ENCODE measurements at regions not wholly inside any gene's neighbourhood (a gene's known extent, or its start where the extent isn't known, plus 50 kb on each side); places are given as distances from the start of the nearest gene placed in this dataset.
A peak's percentile ranks its signal among the peaks of the same experiment; 100 is the strongest.

DNA sequence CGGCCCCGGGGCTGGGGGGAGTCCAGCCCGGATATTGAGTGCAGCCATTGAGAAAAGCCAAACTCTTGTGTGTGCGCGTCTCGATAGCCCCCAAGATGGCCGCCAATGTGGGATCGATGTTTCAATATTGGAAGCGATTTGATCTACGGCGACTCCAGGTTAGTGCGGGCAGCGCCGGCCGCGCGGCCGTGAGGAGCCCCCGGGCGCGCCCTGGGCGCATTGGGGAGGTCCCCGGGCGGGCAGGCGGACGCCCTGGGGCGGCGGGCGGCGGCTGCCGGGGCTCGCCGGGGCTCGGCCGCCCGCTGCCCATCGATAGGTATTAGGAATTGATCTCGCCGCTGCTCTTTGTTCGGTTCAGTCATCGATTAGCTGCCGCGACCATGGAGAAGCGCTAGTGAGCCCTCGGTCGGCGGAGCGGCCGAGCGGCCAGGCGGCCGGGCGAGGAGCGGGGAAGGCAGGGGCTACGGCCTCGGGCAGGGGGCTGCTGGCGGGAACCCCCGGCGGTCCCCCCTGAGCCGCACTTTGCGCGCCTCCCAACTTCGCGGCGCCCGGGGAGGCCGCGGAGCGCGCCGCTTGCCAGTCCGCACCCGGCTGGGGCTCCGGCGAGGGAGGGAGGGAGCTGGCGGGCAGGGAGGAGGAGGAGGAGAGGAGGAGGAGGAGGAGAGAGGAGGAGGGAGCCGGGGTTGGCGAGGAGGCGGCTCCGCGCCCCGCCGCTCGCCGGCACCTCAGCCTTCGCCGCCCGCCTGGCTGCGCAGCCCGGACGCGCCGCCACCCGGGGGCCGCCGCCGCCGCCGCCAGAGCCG is 113.9 kb upstream of the MYL2 start, which contains the start of gene CUX2:
TSS of gene CUX2 (plus strand) at position 83 of the 803 bp plus-strand sequence.
- no peak for DNase-seq

- no peak for DNase-seq
Measured at GRCh38 chr12:111033281-111034082, 113.1 kb upstream of the MYL2 start.

- DNase-seq: no peak
Measured at GRCh38 chr12:111032591-111032919, 112.2 kb upstream of the MYL2 start.

- DNase-seq: no peak
Measured at GRCh38 chr12:111031916-111032590, 111.7 kb upstream of the MYL2 start.

DNA sequence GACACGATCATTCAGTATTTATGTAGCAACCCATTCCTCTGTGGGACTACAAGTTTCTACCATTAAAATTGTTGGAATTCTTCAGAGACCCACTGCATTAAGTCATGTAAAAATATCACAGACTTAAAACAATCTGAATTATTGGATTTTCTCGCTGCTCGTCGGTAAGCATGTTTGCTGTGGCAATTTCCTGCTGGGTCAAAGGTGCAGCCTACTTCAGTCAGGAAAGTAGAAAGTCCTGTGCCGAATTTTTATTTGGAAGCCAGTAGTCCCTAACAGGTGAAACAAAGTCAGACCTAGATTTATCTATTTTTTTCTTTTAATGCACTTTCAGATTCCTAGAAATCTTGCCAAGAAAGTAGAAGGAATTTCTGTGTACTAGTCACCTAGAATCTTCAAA is 110.4 kb upstream of the MYL2 start:
- DNase-seq: no peak

DNA sequence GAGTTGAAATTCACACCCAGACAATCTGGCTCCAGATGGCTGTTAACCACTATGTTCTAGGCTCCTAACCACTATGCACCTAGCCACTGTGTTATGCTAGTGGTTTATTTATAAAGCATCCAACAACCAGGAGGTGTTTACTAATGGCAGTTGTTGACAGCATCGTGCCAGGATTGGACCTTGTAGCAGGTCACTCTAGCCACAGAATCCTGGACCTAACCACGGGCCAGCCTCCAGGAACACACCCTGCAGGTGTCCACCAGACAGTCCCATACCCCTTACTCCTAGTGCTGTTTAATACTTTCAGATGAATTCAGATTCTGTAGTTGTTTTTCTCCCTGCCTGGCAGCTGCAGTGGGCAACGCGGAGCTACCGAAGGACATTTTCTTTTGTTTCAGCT is 109.4 kb upstream of the MYL2 start:
- no peak for DNase-seq

DNA sequence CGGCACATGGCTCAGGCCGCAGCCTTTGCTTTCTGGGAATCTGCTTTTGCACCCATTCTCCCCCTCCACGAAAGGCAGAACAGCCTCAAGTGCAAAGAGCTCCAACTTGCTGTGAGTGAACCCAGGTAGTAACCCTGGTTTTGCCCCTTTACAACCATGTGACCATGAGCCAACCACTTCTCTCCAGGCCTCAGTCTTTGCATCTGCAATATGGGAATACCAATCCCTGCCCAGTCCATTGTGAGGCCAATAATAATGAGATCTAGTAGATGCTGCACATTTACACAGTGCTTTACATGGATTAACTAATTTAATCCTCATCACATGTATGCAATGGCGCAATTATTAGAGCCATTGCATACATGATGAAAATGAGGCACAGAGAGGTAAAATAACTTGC is 108.9 kb upstream of the MYL2 start:
- DNase-seq: no peak

- no peak for DNase-seq
Measured at GRCh38 chr12:111028830-111029229, 108.5 kb upstream of the MYL2 start.

- no peak for DNase-seq
Measured at GRCh38 chr12:111027431-111027830, 107.1 kb upstream of the MYL2 start.

DNA sequence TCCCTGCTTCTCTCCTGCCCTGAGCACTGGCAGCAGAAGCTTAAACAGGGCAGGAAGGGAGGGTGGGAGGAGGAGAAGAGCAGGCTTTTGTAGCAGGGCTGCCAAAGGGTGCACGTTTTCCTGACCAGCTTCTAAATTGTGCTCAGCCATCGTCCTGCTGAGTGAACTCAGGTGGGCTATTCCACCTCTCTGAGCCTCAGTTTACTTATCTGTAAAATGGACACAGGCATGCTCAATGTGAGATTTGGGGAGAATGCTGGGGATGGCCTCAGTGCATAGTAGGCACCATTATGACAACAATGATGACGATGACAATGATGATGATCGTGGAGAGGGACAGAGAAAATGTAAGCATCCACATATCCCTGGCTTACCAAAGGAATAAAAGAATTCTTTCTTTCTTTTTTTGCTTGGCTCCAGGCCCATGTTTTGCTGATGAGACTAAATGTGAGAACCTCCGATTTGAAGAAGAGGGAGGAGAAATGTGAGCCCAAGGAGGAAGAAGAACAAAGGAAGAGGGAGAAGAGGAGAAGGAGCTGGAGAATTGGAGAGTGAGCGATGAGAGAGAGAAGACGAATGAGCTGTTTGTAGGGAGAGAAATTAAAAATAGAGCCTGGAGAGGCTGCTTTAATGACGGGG is 105.5 kb upstream of the MYL2 start:
- DNase-seq: no peak

DNA sequence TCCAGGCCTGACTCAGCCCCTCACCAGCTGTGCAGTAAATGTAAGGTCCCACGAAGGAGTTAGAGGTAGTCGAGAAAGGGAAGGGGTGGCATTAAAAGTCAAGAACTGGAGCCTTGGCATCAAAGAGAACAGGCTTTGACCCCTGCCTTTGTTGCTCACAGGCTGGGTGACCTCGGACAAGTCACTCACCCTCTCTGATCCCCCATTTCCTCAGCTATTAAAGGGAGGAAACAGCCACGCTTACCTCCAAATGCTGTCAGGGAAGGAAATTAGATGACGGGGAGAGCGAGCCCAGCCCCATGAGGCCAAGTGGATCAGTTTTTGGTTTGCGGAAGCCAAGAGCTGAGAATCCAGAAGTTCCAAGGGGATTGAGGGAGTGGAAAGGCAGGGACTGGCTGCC is 104.9 kb upstream of the MYL2 start:
- no peak for DNase-seq

- DNase-seq: peak; percentile 33
Measured at GRCh38 chr12:111024205-111024801, 103.9 kb upstream of the MYL2 start.

- DNase-seq: no peak
Measured at GRCh38 chr12:111022386-111022785, 102.0 kb upstream of the MYL2 start.

DNA sequence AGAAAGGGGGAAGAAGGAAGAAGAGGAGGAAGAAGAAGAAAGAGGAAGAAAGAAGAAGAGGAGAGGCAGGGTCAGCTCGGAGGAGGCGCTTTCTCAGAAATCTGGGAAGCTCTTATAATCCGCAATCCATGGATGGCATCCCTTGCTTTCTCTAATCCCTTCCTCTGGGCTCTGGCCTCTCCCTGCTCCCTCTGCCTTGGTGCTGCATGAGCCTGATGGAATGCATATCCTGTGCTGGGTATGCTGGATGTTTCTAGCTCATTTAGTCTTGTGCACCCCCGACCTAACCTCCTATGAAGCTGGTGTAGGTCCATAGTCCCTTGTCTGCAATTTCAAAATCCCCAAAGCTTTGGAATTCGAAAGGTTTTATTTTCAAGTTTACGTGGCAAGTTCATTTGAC is 94.2 kb upstream of the MYL2 start:
- no peak for DNase-seq

- DNase-seq: no peak
Measured at GRCh38 chr12:111012918-111013317, 92.5 kb upstream of the MYL2 start.

DNA sequence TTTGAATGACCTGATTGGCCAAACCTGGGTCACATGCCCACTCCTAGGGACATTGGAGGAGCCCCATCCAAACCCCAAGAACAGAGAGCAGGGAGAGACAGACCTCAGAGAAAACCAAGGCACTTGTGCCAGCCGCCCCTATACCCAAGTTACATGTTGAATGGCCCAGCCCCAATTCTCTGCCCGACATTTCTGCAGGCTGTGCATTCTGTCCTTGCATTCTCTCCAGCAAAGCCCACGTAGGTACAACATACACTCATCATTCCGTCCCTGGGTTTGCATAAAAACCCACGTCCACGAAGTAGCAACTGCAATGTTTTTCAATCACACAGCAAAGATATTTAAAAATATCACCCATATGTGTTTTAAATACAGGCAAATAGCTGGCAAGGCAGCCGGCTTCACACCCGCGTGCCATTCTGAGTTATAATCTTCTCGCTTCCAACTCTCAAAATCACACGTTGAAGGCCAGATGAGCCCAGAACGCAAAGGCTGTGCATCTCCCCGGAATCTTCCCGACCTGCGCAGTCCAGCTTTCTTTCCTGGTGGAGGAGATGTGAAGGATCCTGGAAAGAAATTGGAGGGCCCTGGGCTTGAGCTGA is 91.7 kb upstream of the MYL2 start:
- no peak for DNase-seq

DNA sequence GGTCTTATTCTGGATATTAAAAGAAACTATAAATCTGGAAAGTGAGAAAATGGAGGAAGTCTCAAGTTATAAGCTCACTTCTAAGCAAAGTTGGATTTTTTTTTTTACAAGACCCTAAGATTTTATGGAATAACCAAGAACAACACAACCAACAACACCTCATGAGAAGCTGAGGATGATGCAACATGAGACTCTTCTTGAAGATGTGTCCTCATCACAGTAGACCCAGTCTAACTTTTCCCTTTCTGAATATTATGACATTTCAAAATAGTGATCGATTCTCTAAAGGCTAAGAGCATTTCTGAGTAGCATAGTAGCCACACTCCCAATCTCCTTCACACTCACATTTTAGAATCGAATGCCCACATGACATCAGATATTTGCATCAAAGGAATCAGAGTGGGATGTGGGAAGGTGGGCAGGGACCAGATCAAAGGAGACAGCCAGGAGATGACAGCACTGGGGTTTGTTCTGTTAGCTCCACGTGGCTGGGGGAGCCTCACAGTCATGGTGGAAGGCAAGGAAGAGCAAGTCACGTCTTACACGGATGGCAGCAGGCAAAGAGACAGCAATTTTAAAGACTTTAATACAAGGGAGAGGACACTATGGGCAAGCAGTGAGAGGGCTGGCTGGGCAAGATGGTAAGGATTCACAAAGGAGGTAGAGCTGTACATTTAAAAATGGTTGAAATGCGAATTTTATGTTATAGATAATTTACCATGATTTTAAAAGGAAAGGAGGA is 90.7 kb upstream of the MYL2 start:
- DNase-seq: no peak

DNA sequence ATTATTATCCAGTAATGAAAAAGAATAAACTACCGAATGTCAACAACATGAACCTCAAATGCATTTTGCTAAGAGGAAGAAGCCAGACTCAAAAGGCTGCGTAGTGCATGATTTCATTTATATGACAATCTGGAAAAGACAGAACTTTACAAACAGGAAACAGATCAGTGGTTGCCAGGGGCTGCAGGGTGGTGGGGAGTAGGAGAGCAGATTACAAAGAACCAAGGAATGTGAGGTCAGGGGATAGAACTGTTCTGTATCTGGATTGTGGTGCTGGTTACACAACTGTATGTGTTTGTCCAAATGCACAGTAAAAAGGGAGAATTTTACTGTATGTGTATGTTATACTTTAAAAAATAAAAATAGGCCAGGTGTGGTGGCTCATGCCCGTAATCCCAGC is 89.7 kb upstream of the MYL2 start:
- no peak for DNase-seq

- DNase-seq: no peak
Measured at GRCh38 chr12:111006621-111007020, 86.2 kb upstream of the MYL2 start.

DNA sequence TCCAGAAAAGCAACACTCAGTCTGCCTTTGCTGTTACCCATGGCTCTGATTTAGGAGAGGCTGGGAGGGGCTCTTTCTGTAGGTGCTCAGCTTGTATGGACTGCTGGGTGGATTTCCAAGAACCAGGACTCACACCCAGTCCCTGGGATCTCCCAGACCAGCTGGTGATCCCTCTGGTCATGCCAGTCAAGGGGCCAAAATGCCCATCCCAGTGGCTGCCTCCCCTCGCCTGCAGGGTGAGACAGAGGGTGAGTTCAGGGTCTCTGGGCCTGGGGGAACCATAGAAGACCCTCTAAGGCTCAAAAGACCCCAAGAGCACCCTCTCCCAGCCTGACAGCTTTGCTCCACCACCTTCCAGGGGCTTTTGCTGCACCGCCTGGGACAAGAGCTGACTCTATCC is 78.6 kb upstream of the MYL2 start:
- DNase-seq: no peak

DNA sequence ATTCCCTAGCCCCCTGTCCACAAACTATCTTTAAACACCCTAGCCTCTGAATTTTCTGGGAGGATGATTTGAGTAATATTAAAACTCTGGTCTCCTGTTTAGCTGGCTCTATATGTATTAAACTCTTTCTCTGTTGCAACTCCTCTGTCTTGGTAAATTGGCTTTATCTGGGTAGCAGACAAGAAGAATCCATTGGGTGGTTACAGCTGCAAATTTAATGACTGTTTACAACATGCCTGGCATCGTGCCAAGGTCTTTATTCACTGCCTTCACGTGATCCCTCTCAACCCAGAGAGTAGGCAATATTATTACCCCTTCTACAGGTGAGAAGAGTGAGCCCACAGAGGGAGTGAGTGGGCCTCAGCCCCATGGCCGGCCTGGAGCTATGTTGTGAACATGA is 77.8 kb upstream of the MYL2 start:
- no peak for DNase-seq

GRCh38 chr12:110996415-110996814 is 76.0 kb upstream of the MYL2 start:
- no peak for DNase-seq
